Retina (tissue), 1 donor: ENCODE measurements at regions not wholly inside any gene's neighbourhood (a gene's known extent, or its start where the extent isn't known, plus 50 kb on each side); places are given as distances from the start of the nearest gene placed in this dataset.

Experiments used
- DNase-seq: peaks from one replicate; pipeline ENCODE4 v3.0.0-alpha.2; 2016

- DNase-seq: peak; percentile 44
These were observed 95.4 kb downstream of the LSM3 start for GRCh38 chr3:14273901-14274611.

- DNase-seq: peak; percentile 54
These were observed 96.0 kb downstream of the LSM3 start for GRCh38 chr3:14274612-14274936.

- no peak for DNase-seq
These were observed 96.7 kb downstream of the LSM3 start for GRCh38 chr3:14274999-14275961.

- peak; percentile 49 for DNase-seq
These were observed 97.6 kb downstream of the LSM3 start for GRCh38 chr3:14275962-14276909.

- DNase-seq: no peak
These were observed 98.9 kb downstream of the LSM3 start for GRCh38 chr3:14277557-14277956.

- no peak for DNase-seq
These were observed 99.7 kb downstream of the LSM3 start for GRCh38 chr3:14278265-14278798.

- no peak for DNase-seq
These were observed 100.4 kb downstream of the LSM3 start for GRCh38 chr3:14278799-14279625.

GRCh38 chr3:14279626-14280061 is 101.0 kb downstream of the LSM3 start:
- no peak for DNase-seq

GRCh38 chr3:14280326-14280725 is 101.7 kb downstream of the LSM3 start:
- no peak for DNase-seq

- no peak for DNase-seq
These were observed 102.4 kb downstream of the LSM3 start for GRCh38 chr3:14281053-14281452.

GRCh38 chr3:14282001-14282705 is 103.5 kb downstream of the LSM3 start:
- no peak for DNase-seq

- DNase-seq: no peak
These were observed 104.1 kb downstream of the LSM3 start for GRCh38 chr3:14282706-14283075.

GRCh38 chr3:14283092-14283812 is 104.6 kb downstream of the LSM3 start:
- DNase-seq: no peak

GRCh38 chr3:14283813-14284438 is 105.3 kb downstream of the LSM3 start:
- DNase-seq: no peak

GRCh38 chr3:14284694-14285547 is 106.3 kb downstream of the LSM3 start:
- no peak for DNase-seq

GRCh38 chr3:14285548-14285925 is 106.9 kb downstream of the LSM3 start:
- DNase-seq: peak; percentile 47

- DNase-seq: no peak
These were observed 108.4 kb downstream of the LSM3 start for GRCh38 chr3:14286887-14287500.

- DNase-seq: no peak
These were observed 109.7 kb downstream of the LSM3 start for GRCh38 chr3:14288177-14288788.
